T-helper 1 cell treated with Interleukin-12 subunit alpha and Interleukin-12 subunit beta and Interleukin-4 antibody, amounts not matched to agents 30 μg/mL and 1 μg/mL, for 36 hours (primary cell): ENCODE measurements at regions not wholly inside any gene's neighbourhood (a gene's known extent, or its start where the extent isn't known, plus 50 kb on each side); places are given as distances from the start of the nearest gene placed in this dataset.
"Not testable (repeated sequence)": the region's sequence is repeated elsewhere in the genome, so short reads cannot be mapped to it uniquely, and the experiment has no call there.

ENCODE experiments used
- H3K27ac Mint-ChIP-seq: one replicate; pipeline ENCODE4 v1.8.0; 2021; ENCODE audit warnings: mild to moderate bottlenecking, mixed read lengths
- H3K27me3 Mint-ChIP-seq: one replicate; pipeline ENCODE4 v1.8.0; 2021; ENCODE audit warnings: low read depth, mixed read lengths
- H3K36me3 Mint-ChIP-seq: one replicate; pipeline ENCODE4 v1.8.0; 2021; ENCODE audit warnings: low read depth, mixed read lengths
- H3K4me1 Mint-ChIP-seq: one replicate; pipeline ENCODE4 v1.8.0; 2021; ENCODE audit warnings: low read depth, mixed read lengths
- H3K4me3 Mint-ChIP-seq: one replicate; pipeline ENCODE4 v1.8.0; 2021; ENCODE audit warnings: mild to moderate bottlenecking, moderate library complexity, mixed read lengths
- H3K9me3 Mint-ChIP-seq: one replicate; pipeline ENCODE4 v1.8.0; 2021; ENCODE audit warnings: mixed read lengths

- no peak overlapping the region for H3K4me3 Mint-ChIP-seq
- peaks cover 15% of the 10 kb centered on the region for H3K36me3 Mint-ChIP-seq
- no peak overlapping the region for H3K27ac Mint-ChIP-seq
- H3K9me3 Mint-ChIP-seq = peaks cover 24% of the 10 kb centered on the region
- peaks cover 11% of the 10 kb centered on the region for H3K4me1 Mint-ChIP-seq
- no peaks in the 10 kb centered on the region for H3K27me3 Mint-ChIP-seq
Measured at GRCh38 chr15:55074431-55074830, 122.3 kb downstream of the RSL24D1 start.

DNA sequence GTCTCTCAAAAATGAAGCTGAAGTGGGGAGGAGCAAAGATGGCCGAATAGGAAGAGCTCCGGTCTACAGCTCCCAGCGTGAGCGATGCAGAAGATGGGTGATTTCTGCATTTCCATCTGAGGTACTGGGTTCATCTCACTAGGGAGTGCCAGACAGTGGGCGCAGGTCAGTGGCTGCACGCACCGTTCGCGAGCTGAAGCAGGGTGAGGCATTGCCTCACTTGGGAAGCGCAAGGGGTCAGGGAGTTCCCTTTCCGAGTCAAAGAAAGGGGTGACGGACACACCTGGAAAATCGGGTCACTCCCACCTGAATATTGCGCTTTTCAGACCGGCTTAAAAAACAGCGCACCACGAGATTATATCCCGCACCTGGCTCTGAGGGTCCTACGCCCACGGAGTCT, 132.8 kb downstream of the RSL24D1 start:
- H3K27ac Mint-ChIP-seq, H3K4me3 Mint-ChIP-seq, H3K36me3 Mint-ChIP-seq, H3K9me3 Mint-ChIP-seq, H3K4me1 Mint-ChIP-seq, H3K27me3 Mint-ChIP-seq: not testable (repeated sequence)

- no peak overlapping the region for H3K27ac Mint-ChIP-seq
Measured at GRCh38 chr15:55060836-55061235, 135.9 kb downstream of the RSL24D1 start.

DNA sequence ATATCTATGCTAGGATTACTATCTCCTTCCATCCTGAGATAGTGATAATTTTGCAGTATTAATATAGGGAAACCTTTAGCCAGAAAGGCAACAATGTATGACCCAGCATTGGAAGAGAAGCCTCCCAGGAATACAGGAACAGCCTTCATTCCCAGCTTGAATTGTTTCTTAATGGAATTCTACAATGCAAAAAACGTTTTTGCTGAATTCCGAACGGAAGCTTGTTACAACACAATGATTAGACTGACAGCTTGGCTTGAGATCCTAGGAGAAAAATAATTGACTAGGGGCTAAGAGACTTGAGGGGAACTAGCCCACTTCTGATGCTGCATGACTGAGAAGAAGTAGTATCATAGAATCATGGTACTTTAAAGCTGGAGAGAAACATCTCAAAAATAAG, 140.2 kb downstream of the RSL24D1 start:
- H3K27me3 Mint-ChIP-seq = peaks cover 11% of the 10 kb centered on the region
- no peaks in the 10 kb centered on the region for H3K9me3 Mint-ChIP-seq
- H3K36me3 Mint-ChIP-seq = no peaks in the 10 kb centered on the region
- no peak overlapping the region for H3K27ac Mint-ChIP-seq
- H3K4me3 Mint-ChIP-seq = no peak overlapping the region
- H3K4me1 Mint-ChIP-seq = no peaks in the 10 kb centered on the region

More at GRCh38 chr15:55060836-55061235, 135.9 kb downstream of the RSL24D1 start:
- H3K4me1 Mint-ChIP-seq = no peaks in the 10 kb centered on the region
- H3K36me3 Mint-ChIP-seq = no peaks in the 10 kb centered on the region
- no peak overlapping the region for H3K4me3 Mint-ChIP-seq
- no peaks in the 10 kb centered on the region for H3K27me3 Mint-ChIP-seq
- peaks cover 10% of the 10 kb centered on the region for H3K9me3 Mint-ChIP-seq

GRCh38 chr15:55044162-55044561, 152.6 kb downstream of the RSL24D1 start:
- Mint-ChIP-seq H3K27me3 (peaks cover 13% of the 10 kb centered on the region), H3K9me3 (no peaks in the 10 kb centered on the region), H3K27ac (no peak overlapping the region)

GRCh38 chr15:55037071-55037470, 159.7 kb downstream of the RSL24D1 start:
- no peak overlapping the region for H3K27ac Mint-ChIP-seq
- H3K27me3 Mint-ChIP-seq = peaks cover 3% of the 10 kb centered on the region

More at GRCh38 chr15:55044162-55044561, 152.6 kb downstream of the RSL24D1 start:
- Mint-ChIP-seq H3K4me3 (no peak overlapping the region), H3K4me1 (no peaks in the 10 kb centered on the region), H3K36me3 (no peaks in the 10 kb centered on the region)

DNA sequence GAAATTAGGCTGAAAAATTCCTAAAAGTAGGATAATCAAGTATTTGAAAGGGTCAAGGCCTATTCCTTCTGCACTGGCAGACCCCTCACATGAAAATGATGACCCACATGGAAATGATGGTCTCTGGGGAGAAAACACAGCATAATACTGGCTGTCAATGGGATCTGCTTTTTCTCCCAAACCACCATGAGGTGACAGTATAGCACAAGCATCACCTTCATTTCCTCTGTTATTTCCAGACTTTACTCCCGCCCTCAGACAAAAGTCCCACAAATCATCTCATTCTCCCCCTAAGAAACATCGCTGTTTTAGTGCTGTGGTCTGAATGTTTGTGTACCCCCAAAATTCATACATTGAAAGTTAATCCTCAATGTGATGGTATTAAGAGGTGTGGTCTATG, 161.0 kb downstream of the RSL24D1 start:
- Mint-ChIP-seq H3K27ac (no peak overlapping the region), H3K36me3 (no peaks in the 10 kb centered on the region), H3K4me3 (no peak overlapping the region), H3K9me3 (no peaks in the 10 kb centered on the region), H3K27me3 (no peaks in the 10 kb centered on the region), H3K4me1 (no peaks in the 10 kb centered on the region)

More at GRCh38 chr15:55037071-55037470, 159.7 kb downstream of the RSL24D1 start:
- Mint-ChIP-seq H3K4me1 (no peaks in the 10 kb centered on the region), H3K9me3 (no peaks in the 10 kb centered on the region), H3K36me3 (no peaks in the 10 kb centered on the region), H3K4me3 (no peak overlapping the region)

GRCh38 chr15:55033574-55033973, 163.2 kb downstream of the RSL24D1 start:
- no peaks in the 10 kb centered on the region for H3K4me1 Mint-ChIP-seq
- H3K36me3 Mint-ChIP-seq = no peaks in the 10 kb centered on the region
- H3K27me3 Mint-ChIP-seq = peaks cover 3% of the 10 kb centered on the region
- H3K27ac Mint-ChIP-seq = no peak overlapping the region
- no peak overlapping the region for H3K4me3 Mint-ChIP-seq
- H3K9me3 Mint-ChIP-seq = no peaks in the 10 kb centered on the region

DNA sequence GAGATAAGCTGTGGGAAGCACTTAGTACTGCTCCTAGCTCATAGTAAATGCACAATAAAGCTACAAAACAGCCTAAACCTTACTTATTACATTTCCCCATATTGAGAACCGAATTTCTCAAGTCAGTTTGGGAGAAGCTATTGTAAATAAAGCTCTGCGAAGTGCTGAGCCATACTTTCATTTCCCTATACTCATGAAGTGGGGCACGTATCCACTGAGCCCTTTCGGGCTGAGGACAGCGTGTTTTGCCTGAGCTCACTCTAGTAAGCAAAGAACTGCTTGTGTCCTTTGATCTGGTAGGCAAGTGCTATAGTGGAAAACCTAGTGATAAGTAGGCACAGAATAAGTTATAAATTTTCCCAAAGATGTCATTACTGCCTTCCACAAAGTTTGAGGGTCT, 165.0 kb downstream of the RSL24D1 start:
- H3K4me3 Mint-ChIP-seq = no peak overlapping the region
- peaks cover 5% of the 10 kb centered on the region for H3K27me3 Mint-ChIP-seq
- no peak overlapping the region for H3K27ac Mint-ChIP-seq
- H3K4me1 Mint-ChIP-seq = no peaks in the 10 kb centered on the region
- H3K9me3 Mint-ChIP-seq = no peaks in the 10 kb centered on the region
- no peaks in the 10 kb centered on the region for H3K36me3 Mint-ChIP-seq

DNA sequence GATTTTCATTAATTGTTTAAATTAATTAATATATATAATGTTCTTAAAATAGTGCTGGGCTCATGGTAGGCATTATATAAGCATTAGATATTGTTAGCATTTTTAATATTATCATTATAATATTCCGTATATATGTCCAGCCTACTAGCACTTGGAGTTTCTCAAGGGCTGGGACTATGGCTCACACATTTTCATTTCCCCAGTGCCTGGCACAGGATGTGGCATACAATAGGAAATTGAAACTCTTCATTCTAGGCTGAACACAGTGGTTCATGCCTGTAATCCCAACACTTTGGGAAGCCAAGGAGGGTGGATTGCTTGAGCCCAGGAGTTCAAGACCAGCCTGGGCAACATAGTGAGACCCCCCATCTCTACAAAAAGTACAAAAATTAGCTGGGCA, 170.4 kb downstream of the RSL24D1 start:
- Mint-ChIP-seq H3K4me1 (no peaks in the 10 kb centered on the region), H3K36me3 (no peaks in the 10 kb centered on the region), H3K27me3 (peaks cover 5% of the 10 kb centered on the region), H3K9me3 (no peaks in the 10 kb centered on the region), H3K27ac (no peak overlapping the region), H3K4me3 (no peak overlapping the region)

DNA sequence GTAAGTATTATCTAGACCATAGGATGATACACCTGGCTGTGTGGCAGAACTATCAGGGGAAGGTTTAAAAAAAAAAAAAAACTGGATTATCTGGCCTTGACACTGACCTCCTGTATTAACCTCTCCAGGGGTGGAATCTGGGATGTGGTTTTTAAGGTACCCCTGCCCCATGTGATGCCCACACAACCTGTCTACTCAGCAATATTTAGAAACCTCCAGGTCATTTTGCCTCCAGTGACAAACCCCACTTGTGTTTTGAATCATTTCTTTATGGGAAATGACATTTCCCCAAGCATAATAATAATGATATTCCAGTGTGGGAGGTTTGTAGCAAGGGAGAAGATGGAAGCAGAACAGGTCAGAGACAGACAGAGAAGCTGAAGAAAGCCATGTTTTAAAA, 179.1 kb downstream of the RSL24D1 start:
- H3K4me1 Mint-ChIP-seq = no peaks in the 10 kb centered on the region

GRCh38 chr15:55016225-55016624, 180.5 kb downstream of the RSL24D1 start:
- Mint-ChIP-seq H3K4me3 (no peak overlapping the region), H3K27ac (no peak overlapping the region), H3K4me1 (no peaks in the 10 kb centered on the region), H3K9me3 (no peaks in the 10 kb centered on the region), H3K27me3 (no peaks in the 10 kb centered on the region), H3K36me3 (no peaks in the 10 kb centered on the region)

More for the DNA sequence above, 179.1 kb downstream of the RSL24D1 start:
- Mint-ChIP-seq H3K4me3 (no peak overlapping the region), H3K9me3 (no peaks in the 10 kb centered on the region), H3K27me3 (no peaks in the 10 kb centered on the region), H3K36me3 (no peaks in the 10 kb centered on the region), H3K27ac (no peak overlapping the region)

- Mint-ChIP-seq H3K36me3 (no peaks in the 10 kb centered on the region), H3K4me1 (no peaks in the 10 kb centered on the region), H3K4me3 (no peak overlapping the region), H3K27ac (no peak overlapping the region), H3K9me3 (no peaks in the 10 kb centered on the region), H3K27me3 (no peaks in the 10 kb centered on the region)
Measured at GRCh38 chr15:55015093-55015445, 181.7 kb downstream of the RSL24D1 start.

- H3K4me1 Mint-ChIP-seq = no peaks in the 10 kb centered on the region
- H3K9me3 Mint-ChIP-seq = no peaks in the 10 kb centered on the region
- H3K4me3 Mint-ChIP-seq = no peak overlapping the region
- no peaks in the 10 kb centered on the region for H3K27me3 Mint-ChIP-seq
- H3K36me3 Mint-ChIP-seq = no peaks in the 10 kb centered on the region
- no peak overlapping the region for H3K27ac Mint-ChIP-seq
Measured at GRCh38 chr15:55014391-55015092, 182.2 kb downstream of the RSL24D1 start.

DNA sequence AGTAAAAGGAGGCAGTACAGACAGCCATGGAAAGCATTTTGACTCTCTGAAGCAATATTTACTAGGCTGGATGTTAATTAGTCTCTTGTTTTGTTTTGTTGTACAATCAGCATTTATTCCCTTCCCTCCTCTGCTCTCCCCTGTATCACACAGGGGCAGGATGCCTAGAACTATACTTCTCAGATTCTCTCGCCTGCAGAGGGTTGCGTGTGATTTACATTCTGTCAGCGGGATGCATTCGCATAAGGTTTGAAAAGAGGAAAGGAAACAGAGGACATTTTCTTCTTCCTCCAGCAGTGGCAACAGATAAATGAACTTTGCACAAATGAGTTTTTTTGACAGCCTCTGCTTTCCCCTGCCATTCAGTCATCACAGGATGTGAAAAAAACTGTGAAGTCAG, 188.3 kb downstream of the RSL24D1 start:
- H3K27me3 Mint-ChIP-seq = no peaks in the 10 kb centered on the region
- no peak overlapping the region for H3K4me3 Mint-ChIP-seq
- H3K36me3 Mint-ChIP-seq = no peaks in the 10 kb centered on the region
- no peaks in the 10 kb centered on the region for H3K4me1 Mint-ChIP-seq
- H3K27ac Mint-ChIP-seq = no peak overlapping the region
- H3K9me3 Mint-ChIP-seq = no peaks in the 10 kb centered on the region

GRCh38 chr15:55007561-55007960, 189.2 kb downstream of the RSL24D1 start:
- no peaks in the 10 kb centered on the region for H3K36me3 Mint-ChIP-seq
- no peaks in the 10 kb centered on the region for H3K27me3 Mint-ChIP-seq
- H3K9me3 Mint-ChIP-seq = no peaks in the 10 kb centered on the region
- no peak overlapping the region for H3K27ac Mint-ChIP-seq
- no peaks in the 10 kb centered on the region for H3K4me1 Mint-ChIP-seq
- H3K4me3 Mint-ChIP-seq = no peak overlapping the region
